Left hindlimb (tissue), 1 donor: ENCODE measurements at regions not wholly inside any gene's neighbourhood (a gene's known extent, or its start where the extent isn't known, plus 50 kb on each side); places are given as distances from the start of the nearest gene placed in this dataset.

Source experiments
- DNase-seq: peaks from one replicate; pipeline ENCODE4 v3.0.0-alpha.2; 2018

DNA sequence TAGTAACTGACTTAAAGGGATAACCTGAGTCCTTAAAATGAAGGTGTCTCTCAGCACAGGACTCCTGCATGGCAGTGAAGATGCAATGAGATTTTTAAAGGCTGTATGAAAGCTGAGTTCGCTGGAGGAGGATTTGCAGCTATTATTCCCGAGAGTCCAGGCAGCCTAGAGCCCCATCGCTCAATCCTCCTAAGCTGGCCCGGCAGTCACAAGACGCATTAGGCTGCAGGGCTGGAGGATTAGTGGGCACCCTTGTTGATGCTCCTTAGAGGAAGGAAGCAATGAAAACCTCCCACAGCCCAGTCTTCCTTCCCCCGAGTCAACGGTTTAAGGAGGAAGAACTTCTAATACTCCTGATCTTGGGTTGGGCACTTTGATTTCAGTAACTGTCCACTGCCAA, 239.5 kb downstream of the EFNB2 start:
- DNase-seq: no peak

DNA sequence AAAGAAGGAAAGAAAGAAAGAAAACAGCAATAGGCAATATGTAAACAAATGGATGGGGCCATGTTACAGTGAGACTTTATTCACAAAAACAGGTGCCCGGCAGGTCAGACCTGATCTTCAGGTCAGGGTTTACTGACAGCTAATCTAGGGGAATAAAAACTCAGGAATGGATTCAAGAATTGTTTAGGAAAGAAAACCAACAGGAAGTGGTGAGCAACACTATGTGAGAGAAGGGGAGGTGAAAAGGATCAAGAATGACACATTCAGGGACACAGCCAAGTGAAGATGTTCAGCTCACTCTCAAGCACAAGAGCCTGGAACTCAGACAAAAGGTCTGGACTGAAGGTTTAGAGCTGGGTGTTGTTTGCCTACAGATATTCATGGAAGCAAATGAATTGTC, 244.5 kb downstream of the EFNB2 start:
- DNase-seq: no peak

DNA sequence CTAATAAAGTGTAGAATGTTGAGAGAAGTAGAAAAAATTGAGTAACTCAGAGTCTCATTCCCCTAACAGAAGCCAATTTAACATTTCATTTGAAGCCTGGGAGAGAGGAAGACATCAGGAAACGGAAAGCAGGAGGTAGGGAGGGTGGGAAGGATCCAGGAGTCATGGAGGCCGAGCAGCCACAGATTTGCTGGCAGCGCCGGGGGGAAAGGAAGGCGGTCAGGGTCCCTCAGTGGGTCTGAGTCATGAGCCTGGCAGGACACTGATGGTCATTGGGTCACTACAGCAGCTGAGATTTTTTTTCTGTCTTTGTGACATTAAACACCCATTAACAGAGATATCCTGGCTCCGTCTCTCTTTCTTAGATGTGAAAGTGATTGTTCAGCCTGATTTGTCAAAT, 248.1 kb downstream of the EFNB2 start:
- no peak for DNase-seq

DNA sequence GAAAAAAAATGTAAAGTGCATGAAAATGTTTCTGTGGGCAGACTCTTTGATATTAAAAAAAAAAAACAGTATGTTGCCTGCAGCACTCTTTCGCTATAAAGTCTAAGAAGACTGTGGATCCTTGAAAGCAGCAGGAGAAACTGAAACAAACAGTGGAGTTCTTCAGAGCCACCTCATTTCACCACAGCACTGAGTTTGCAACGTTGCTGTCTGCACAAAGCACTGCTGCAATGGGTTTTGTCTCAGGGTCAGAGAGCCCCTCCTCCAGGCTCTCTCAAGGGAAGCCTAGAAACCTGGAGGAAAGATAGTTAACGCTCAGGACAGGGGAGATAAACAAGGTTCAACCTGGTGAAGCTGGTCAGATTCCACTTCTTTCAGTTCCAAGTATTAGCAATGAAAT, 248.7 kb downstream of the EFNB2 start:
- DNase-seq: no peak

DNA sequence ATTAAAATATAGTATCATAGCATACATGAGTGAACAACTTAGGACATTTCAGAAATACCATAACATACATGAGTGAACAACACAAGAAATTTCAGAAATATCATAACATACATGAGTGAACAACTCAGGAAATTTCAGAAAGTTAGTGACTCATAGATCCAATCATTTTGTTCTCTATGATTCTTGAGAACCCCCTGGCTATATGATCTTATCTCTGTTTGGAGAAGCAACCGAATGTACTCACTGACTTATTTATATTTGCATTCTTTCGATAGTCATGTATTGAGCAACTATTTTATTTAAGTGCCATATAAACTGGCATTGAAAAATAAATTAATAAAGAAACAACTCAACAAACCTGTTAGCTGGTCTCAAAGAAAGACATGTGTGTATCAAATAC, 251.1 kb downstream of the EFNB2 start:
- DNase-seq: no peak

DNA sequence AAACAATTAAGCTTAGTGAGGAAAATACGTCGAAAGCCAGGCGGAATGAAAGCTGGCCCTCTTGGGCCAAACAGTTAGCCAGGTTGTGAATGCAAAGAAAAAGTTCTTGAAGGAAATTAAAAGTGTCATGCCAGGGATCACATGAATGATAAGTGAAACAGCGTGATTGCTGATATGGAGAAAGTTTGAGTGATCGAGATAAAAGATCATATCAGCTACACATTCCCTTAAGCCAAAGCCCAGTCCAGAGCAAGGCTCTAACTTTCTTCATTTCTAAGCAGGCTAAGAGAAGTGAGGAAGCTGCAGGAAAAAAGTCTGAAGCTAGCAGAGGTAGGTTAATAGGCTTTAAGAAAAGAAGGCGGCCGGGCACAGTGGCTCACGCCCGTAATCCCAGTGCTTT, 254.0 kb downstream of the EFNB2 start:
- DNase-seq: no peak

DNA sequence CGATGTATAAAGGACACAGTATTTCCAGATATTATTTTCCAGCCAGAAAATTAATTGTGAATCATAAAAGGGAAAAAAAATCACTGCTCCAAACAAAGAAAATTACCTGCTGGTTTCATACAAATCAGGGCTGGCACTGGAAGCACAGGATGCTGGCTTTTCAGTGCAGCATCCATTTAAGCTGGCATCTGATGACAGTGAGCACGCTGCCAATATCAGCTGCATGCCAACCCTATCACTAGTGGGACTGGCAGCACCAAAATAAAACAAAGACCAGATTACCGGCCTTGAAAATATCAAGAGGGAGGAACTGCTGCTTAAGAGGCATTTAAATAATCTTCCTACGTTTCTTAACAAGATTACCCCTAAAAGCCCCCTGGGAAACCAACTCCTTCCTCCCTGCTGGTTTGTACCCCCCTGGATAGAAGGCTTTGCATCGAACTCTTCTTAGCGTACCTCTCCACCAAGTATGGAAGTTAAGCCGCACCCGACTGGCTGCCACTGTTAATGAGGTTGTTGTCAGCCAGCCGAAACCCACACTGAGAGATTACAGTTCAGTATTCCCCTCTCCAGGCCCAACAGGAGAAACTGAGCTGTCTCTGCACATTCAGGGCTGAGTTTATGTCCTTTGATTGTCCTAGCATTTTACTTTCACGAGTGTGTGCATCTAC, 257.8 kb downstream of the EFNB2 start:
- no peak for DNase-seq

DNA sequence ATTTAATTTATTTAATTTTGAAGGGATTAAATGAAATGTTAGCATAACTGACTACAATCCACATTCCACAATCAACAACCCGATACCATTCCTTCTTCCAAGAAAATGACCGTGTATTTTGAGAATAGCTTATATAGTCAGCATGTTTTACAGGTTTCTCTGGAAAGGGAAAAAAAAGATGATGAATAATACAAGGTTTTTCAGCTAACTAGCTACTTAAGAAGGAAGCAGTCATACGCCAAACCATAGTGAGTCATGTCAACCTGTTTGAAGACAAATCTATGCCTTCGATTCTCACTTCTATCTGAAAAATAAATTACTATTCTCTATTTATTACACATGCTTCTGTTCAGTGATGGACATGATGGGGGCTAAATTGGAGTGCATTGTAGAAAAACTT, 258.6 kb downstream of the EFNB2 start:
- DNase-seq: no peak

DNA sequence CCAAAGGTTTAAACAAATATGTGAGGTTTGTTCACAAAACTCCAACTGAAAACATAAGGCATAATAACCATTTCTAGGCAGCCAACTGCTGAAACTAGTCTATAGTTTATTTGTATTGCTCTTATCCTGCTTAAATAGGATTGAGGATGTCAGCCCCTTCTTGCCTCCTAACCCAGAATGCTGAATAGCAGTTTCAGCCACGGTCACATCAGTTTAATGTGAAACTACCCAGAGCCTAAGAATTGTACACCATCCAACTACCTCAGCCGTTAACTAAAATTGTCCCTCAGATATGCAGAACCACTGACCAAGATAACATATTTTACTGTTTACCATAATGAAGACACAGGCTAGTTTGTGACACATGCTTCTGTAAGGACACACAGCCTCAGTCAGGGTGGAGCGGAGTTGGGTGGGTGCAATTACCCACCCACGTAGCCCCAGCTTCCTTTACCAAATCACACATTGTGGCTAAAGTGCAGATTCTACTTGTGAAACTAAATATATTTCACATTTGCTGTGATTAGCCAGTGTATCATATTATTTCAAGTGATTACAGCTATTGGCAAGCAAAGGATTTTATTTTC, 259.9 kb downstream of the EFNB2 start:
- no peak for DNase-seq

DNA sequence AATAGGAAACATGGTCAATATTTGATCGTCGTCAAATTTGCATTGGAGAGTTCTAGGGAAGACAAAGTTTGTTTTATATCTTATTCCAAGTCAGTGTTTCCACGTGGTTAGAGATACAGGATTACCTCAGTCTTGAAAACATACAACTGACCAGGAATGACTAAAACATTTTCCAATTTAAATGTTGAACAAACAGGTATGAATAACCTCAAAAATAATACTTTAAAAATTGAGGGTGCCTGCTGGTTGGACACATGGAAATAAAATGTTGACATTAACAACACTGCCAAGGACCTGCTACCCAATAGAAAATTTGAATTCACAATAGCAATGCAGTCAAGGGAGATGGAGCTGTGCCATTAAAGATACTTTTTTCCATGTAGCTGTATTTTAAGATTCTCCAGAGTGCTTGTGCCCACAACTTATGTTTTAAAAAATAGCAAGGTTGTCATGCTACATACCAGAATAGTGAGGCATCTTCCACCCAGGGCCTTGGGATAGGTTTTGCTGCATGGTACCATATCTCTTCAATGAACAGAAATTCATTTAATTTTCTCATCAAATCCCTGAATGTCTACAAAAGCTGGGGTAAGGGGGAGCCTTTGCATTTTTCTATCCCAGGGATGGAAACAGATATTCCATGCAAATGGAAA, 260.8 kb downstream of the EFNB2 start:
- no peak for DNase-seq

DNA sequence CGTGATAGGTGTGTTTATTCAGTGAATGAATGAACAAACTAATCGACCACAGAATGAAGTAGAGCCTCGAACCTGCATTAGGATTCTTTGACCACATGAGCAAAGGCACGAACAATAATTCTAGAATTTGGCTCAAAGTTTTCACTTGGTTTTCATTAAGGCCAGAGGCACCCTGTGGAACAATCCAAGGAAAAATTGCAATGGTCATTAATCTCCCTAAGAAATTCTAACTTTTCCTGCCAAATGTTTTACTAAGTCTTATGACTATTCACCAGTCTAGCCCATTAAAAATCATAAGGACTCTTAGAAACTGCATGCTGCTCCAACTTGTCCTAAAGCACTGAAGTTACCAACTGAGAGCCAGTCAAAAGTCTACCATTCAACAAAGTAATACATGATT, 271.7 kb downstream of the EFNB2 start:
- no peak for DNase-seq

DNA sequence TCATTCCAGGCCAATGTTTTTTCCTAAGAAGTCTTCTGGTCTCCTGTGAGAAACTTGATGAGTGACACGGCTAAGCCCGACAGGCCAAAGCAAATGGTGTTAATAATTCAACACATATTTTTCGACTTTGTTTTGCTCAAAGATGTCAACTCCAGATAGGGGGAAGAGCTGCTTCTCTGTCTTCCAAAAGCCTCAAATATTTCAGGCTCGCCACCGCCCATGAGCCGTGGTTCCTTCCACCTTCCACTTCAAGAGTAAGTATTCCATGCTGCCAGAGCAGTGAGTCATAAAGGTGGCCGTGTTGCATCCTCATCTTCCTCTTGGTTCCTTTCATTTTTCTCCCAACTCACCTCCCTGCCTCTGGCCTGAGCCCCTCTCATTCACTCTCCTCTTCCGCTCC, 272.6 kb downstream of the EFNB2 start:
- no peak for DNase-seq

DNA sequence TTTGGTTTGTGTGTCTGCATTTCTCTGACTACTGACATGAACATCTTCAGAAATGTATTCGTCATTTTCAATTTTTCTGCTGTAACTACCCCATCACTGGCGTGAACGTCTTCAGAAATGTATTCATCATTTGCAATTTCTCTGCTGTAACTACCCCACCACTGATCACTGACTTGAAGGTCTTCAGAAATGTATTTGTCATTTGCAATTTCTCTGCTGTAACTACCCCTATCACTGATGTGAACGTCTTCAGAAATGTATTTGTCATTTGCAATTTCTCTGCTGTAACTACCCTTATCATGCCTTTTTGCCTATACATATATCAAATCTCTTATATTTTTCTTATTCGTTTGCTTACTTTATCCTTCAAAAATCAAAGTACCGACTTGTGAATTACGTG, 274.0 kb downstream of the EFNB2 start:
- DNase-seq: no peak

DNA sequence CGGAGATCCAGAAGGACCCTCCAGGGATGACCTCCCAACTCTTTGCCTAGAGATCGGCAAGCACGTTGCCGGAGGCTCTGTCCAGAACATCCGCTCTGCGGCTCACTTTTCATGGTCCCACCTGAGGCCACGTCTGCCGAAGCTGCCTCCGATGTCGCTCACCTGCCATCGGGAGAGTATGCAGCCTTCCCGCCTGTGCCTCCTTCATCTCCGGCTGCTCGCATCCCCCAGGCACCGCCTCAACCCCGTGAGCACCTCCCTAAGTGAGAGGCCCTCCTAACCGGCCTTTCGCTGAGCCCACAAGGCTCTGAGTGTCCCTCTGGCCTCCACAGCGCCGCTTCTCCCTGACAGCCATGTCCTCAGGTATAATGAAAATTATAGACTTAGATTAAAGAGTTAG, 275.1 kb downstream of the EFNB2 start:
- DNase-seq: no peak

DNA sequence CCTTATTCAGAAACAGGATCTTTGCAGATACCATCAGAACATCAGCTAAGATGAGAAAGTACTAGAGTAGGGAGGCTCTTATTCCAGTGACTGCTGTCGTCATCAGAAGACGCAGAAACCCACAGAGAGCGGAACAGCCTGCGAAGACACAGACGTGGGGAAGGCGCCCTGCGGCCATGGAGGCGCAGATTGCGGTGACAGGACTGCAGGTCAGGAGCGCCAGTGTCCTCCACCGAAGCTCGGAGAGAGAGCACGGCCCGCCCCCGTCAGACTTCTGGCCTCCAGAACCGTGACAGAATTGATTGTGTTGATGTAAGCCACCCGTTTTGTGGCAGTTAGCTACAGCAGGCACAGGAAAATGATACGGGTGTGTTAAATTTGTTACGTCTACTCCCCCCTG, 275.5 kb downstream of the EFNB2 start:
- no peak for DNase-seq

DNA sequence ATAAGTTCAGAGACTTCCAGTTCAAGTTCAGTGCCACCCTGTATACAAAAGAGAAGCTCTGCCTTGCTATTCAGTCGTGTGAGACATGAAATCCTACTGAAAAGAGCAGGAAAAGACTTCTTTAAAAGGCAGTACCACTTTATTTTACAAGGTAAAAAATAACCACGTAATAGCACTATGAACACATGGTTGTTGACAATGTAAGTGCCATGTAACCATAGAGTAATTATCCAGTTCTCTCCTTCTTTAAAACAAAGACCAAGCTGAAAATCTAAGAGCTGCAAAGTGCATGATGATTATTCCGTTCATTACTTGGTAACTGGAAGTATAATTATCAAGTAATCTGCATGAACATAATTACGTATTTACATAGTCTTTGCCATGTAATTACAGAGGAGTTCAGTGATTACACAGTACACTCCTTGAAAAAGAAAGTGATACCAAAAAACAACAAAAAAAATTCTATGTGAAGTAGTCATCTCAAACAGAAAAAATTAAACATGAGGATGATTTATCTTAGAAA, 288.7 kb downstream of the EFNB2 start:
- no peak for DNase-seq

DNA sequence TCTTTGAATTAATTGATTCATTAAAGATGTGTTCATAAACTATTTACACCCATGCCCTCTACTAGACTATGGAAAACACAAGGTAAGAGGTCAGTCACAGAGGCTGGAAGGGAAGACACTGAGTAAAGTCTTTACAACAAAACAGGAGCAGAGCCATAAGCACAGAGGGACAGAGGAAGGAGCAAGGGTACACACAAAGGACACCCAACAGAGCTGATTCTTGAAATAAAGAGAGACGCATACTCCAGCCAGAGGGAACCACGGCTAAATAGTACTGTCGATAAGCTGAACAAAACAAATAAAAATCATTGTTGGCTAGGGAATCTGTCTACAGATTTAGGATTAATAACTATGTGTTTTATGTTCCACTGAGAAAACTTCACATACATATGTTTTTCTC, 289.2 kb downstream of the EFNB2 start:
- DNase-seq: no peak

DNA sequence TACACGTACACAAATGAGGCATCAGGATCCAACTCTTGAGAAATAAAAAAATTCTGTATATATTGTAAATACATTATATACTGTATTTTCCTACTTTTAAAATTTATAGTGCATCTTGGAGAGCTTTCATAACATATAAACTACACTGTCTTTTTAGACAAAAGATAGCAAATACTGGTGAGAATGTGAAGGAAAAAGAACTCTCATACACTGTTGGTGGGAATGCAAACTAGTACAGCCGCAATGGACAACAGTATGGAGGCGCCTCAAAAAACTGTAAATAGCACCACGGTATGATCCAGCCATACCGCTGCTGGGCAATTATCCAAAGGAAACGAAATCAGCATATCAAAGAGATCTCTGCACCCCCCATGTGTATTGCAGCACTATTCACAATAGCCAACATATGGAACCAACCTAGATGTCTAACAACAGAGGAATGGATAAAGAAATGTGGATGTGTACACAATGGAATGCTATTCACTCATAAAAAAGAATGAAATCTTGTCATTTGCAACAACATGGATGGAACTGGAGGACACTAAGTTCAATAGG, 292.4 kb downstream of the EFNB2 start:
- no peak for DNase-seq

DNA sequence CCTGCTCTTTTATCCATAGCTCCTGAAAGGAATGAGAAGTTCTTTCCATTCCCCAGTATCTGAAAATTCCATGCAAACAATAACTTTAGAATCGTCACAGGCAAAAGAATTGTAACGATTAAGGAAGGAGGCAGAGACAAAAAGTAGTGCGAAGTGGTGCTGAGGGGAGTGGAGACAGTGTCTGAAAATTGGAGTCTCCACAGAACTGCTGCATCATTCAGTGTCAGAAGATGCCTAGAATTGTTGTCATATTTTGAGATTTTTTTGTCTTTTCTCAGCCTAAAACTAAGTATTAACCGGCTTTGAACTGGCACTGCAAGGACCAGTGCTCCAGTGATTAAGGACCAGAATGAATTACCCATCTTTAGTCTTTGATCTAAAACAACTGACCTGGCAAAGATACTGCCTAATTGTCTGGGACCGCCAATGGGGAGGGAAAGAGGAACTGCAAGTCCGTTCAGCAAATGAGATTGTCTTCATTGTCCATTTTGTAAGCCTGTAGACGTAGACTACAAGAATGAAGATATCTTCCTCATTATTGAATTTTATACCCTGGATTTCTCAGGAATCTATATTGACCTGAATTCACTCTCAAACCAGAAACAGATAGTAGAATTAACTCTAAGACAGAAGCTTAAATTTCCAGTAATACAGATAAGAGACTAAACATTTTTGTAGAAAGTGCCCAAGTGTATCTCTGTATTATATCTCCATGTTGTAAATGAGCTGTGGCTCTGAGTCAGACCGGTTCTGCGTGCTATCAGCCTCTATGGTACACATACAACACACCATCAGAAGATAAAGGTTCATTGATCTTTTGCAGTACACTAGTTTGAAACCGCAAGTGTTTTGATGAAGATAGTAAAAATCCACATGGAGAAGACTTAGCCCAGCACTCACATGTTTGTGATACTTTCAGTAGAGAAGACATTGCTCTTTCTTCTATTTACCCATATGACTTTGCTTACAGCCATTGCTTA, 293.2 kb downstream of the EFNB2 start:
- no peak for DNase-seq

DNA sequence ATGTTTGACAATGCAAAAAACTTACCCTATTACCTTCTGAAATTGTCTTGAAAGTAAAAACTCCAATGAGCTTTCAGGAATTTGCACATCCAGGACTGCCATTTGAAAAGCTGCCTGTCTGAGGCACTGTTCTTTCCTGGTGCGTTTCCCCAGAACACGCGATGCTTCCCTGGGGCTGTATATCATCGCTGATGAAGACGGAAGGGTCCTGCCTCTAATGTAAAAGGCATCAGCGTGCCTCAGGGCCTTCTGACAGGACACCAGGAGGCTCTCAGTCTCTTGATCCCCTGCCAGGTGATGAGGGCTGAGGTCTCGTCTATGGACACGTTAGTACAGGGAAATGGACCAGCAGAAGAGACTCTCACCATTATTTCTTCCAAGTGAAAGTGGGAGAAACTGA, 296.8 kb downstream of the EFNB2 start:
- DNase-seq: no peak

DNA sequence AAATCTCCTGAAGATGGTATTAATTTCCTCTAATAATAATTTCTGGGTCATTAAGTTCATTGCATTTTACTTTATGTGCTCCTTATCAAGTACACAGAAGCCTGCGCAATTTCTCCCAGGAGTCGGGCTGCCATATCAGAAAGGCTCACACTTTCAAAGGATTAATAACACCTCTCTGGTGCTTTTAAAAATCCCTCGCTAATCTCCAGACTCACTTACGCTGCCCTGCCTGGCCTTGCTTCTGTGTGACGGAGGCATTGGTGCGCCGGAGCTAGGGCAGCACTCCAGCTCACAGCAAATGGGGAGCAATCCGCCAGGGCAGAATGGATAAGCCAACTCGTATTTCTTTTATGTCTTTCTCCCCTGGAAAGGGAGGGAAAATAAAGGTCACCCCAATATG, 300.8 kb downstream of the EFNB2 start:
- DNase-seq: no peak

DNA sequence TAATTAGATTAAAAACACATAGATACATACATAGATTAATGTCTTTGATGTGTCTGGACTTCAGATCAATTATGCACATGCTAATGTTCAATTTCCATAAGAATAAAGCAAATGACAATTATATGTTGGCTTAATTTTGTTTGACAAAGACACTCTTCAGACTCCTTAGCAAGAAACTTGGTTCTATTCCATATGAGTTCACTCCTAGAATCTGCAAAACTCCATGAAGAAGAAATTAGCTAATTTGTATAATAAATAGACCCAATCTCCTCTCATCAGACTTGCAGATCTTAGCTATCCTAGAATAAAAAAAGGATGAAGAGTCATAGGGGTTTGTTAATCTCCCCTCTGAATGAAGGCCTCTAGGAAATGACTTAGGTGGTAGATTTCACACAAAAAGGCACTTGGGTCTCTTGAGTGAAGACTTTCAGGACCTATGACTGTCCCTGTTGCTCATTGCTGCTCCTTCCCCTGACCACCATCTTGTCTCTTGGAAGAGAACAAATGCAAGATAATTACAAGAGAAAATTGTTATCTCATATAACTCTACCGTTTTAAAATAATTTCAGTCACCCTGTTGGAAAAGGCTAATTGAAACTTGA, 302.2 kb downstream of the EFNB2 start:
- DNase-seq: no peak

DNA sequence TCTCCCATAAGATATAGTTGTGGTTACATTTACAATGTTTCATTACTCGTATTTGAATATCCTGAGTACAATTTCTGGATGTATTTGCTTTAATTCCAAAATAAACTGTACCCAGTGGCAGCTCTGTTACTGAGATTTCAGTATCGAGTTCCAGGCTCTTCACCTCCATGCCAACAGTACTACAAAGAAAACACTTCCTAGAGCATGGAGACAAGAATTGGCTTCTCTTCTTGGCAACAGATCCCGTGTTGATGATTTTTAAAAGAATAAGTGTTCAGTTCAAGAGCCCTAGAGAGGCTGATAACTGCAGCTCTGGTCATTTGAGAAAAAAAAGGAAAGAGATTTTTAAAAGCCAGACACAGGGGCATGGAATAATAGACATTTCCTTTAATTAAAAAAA, 302.8 kb downstream of the EFNB2 start:
- DNase-seq: no peak
